Ovary (tissue), 7 donors: ENCODE measurements at regions not wholly inside any gene's neighbourhood (a gene's known extent, or its start where the extent isn't known, plus 50 kb on each side); places are given as distances from the start of the nearest gene placed in this dataset.

Experiments
- DNase-seq, 5 donors: peaks; one replicate each; pipeline ENCODE4 v3.0.0-alpha.2; 2019 to 2020
- H3K27ac ChIP-seq, 2 donors: fragments of 200-600 bp; one replicate each; pipeline versions ENCODE4 v1.5.1 to v1.8.0; 2019 to 2022
- H3K27me3 ChIP-seq: fragments of 200-600 bp; one replicate; pipeline ENCODE4 v1.8.0; 2022
- H3K36me3 ChIP-seq: fragments of 200-600 bp; sonication (generic); one replicate; pipeline ENCODE4 v1.5.1; 2019
- H3K4me1 ChIP-seq: one replicate; pipeline ENCODE4 v1.8.1; 2013; ENCODE audit warnings: mild to moderate bottlenecking, moderate library complexity; ENCODE audit not compliant: insufficient read depth
- H3K4me3 ChIP-seq: fragments of 200-600 bp; sonication (generic); one replicate; pipeline ENCODE4 v1.5.1; 2017
- H3K9me3 ChIP-seq, 2 donors: fragments of 200-600 bp in 1 of 2; sonication (generic) in 1 of 2; one replicate each; pipeline versions ENCODE4 v1.5.1 to v1.8.1; 2013 to 2019; ENCODE audit warnings: mild to moderate bottlenecking in 1 of 2, moderate library complexity in 1 of 2
- EP300 ChIP-seq: sonication (generic); formaldehyde crosslinking; IDR thresholded peaks from one replicate; pipeline ENCODE4 v1.6.1; 2017; ENCODE audit warnings: antibody characterized with exemption
- POLR2A ChIP-seq: fragments of 450-650 bp; IDR thresholded peaks from one replicate; pipeline ENCODE4 v1.6.1; 2017; ENCODE audit warnings: antibody characterized with exemption, mild to moderate bottlenecking, moderate library complexity
- WGBS, 3 donors: extraction: QIAGEN DNeasy Blood & Tissue Kit in 1 of 3; methylation state at CpG; one replicate each; pipeline versions ENCODE4 v1.1.5 to v1.1.7; 2013 to 2017; 5-methylcytosine and 5-hydroxymethylcytosine counted together
- intact Hi-C, 4 donors: fragments of 100-400 bp; cut with DNase I; formaldehyde crosslinking; loops; one replicate each; pipeline versions ENCODE4 v1.11.0 to v1.15.1; 2022 to 2023
- TF ChIP-seq, protein P1 (sequence below), 3 donors: fragments of 450-650 bp in 2 of 3; fragments of 200-600 bp in 1 of 3; IDR thresholded peaks; one replicate each; pipeline versions ENCODE4 v1.5.1 to v1.8.0; 2016 to 2022; ENCODE audit warnings: antibody characterized with exemption in 3 of 3, mild to moderate bottlenecking in 1 of 3
- donor health status: DM: no; HTN: no; CAD: no; lungs with moderate emphysema.
- donor health status: DM: no; HTN: no; CAD: no.
- donor health status: Bipolar disorder and iron deficiency.
- donor health status: DM: no; HTN: no; CAD: no.
- donor health status: DM: yes; HTN: yes; CAD: no.

- Histone ChIP-seq H3K27ac (no peak overlapping the region), H3K9me3 (no peaks in the 10 kb centered on the region), H3K4me1 (peaks cover 2% of the 10 kb centered on the region), H3K4me3 (no peak overlapping the region), H3K27me3 (no peaks in the 10 kb centered on the region), H3K36me3 (no peaks in the 10 kb centered on the region)
- no peak for TF ChIP-seq POLR2A
- TF ChIP-seq, protein P1, sequence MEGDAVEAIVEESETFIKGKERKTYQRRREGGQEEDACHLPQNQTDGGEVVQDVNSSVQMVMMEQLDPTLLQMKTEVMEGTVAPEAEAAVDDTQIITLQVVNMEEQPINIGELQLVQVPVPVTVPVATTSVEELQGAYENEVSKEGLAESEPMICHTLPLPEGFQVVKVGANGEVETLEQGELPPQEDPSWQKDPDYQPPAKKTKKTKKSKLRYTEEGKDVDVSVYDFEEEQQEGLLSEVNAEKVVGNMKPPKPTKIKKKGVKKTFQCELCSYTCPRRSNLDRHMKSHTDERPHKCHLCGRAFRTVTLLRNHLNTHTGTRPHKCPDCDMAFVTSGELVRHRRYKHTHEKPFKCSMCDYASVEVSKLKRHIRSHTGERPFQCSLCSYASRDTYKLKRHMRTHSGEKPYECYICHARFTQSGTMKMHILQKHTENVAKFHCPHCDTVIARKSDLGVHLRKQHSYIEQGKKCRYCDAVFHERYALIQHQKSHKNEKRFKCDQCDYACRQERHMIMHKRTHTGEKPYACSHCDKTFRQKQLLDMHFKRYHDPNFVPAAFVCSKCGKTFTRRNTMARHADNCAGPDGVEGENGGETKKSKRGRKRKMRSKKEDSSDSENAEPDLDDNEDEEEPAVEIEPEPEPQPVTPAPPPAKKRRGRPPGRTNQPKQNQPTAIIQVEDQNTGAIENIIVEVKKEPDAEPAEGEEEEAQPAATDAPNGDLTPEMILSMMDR (IDR thresholded peaks at IDR 0.05), result no peak
- no peak for TF ChIP-seq EP300
- DNase-seq, result no peak
- intact Hi-C loops, result no loop called here
- 93 to 96% (median 94%) methylated on average over 3 of the region's 3 CpGs for WGBS, 3 donors
Observed at GRCh38 chr6:22221630-22222029, 75.2 kb downstream of the PRL start.

- TF ChIP-seq POLR2A, result no peak
- no peak for TF ChIP-seq EP300
- TF ChIP-seq, protein P1 (IDR thresholded peaks at IDR 0.05), result no peak
- WGBS, 3 donors, result 90 to 92% (median 91%) methylated on average over 6 of the region's 6 CpGs
- H3K27me3 ChIP-seq, result no peaks in the 10 kb centered on the region
- intact Hi-C loops, result no loop called here
- H3K36me3 ChIP-seq, result no peaks in the 10 kb centered on the region
- DNase-seq, result no peak
- H3K4me3 ChIP-seq, result no peak overlapping the region
- H3K27ac ChIP-seq, result no peak overlapping the region
- H3K9me3 ChIP-seq, result no peaks in the 10 kb centered on the region
- peaks cover 2% of the 10 kb centered on the region for H3K4me1 ChIP-seq
Observed at GRCh38 chr6:22222469-22222868, 74.4 kb downstream of the PRL start.

- WGBS, 3 donors, result 53 to 71% (median 60%) methylated on average over 2 of the region's 2 CpGs
- intact Hi-C loops, result no loop called here
- no peaks in the 10 kb centered on the region for H3K36me3 ChIP-seq
Observed at GRCh38 chr6:22227824-22228610, 68.8 kb downstream of the PRL start.

GRCh38 chr6:22231050-22231449, 65.8 kb downstream of the PRL start:
- Histone ChIP-seq H3K4me3 (no peak overlapping the region), H3K27ac (no peak overlapping the region), H3K36me3 (no peaks in the 10 kb centered on the region), H3K27me3 (no peaks in the 10 kb centered on the region), H3K4me1 (no peaks in the 10 kb centered on the region), H3K9me3 (no peaks in the 10 kb centered on the region)
- no peak for DNase-seq
- no peak for TF ChIP-seq EP300
- TF ChIP-seq POLR2A, result no peak
- TF ChIP-seq, protein P1 (IDR thresholded peaks at IDR 0.05), result no peak
- WGBS, 3 donors, result 89 to 92% (median 92%) methylated on average over 7 of the region's 7 CpGs
- intact Hi-C loops, result no loop called here

More at GRCh38 chr6:22227824-22228610, 68.8 kb downstream of the PRL start:
- Histone ChIP-seq H3K27ac (no peak overlapping the region), H3K4me3 (no peak overlapping the region), H3K9me3 (no peaks in the 10 kb centered on the region), H3K27me3 (no peaks in the 10 kb centered on the region), H3K4me1 (no peaks in the 10 kb centered on the region)
- DNase-seq, result no peak
- TF ChIP-seq POLR2A (no peak), EP300 (no peak)
- TF ChIP-seq, protein P1 (IDR thresholded peaks at IDR 0.05), result no peak
